Activated T-cell treated with anti-CD3 and anti-CD28 coated beads, Interleukin-2, amount 50 U/mL, for 48 hours (primary cell): ENCODE measurements at regions not wholly inside any gene's neighbourhood (a gene's known extent, or its start where the extent isn't known, plus 50 kb on each side); places are given as distances from the start of the nearest gene placed in this dataset.

Experiments
- DNase-seq, 2 experiments: peaks; one replicate each; pipeline ENCODE4 v3.0.0-alpha.2; 2020

DNA sequence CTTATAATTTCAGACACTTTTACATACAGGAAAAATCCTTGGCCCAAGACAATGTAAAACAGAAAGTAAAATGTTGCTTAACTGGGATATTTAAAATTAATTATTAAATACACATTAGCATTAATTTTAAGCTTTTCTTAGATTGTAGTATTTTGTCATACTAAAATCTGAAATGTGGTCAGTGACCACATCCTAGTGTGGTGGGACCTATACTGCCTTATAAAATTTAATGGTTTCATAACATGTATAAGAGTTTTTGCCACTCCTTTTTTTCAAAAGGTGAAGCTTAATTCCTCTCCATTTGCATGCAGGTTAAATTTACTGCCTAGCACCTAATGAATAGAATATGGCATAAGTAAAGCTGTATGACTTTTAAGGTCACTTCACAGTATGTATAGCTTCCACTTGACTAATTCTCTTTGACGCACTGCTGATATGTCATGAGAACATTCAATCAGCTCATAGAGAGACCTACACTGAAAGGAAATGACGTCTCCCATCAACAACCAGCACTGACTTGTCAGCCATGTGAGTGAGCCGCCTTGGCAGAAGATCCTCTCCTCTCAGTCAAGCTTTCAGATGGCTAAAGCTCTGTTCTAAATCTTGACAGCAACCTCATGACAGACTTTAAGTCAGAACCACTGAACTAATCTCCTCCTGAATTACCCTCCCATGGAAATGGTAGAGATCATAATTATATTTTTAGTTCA lies 847.8 kb downstream of the SI start:
- DNase-seq: no peak

GRCh38 chr3:164224126-164224525 lies 854.2 kb downstream of the SI start:
- DNase-seq: no peak

- DNase-seq: no peak
These were observed 856.1 kb downstream of the SI start for GRCh38 chr3:164222197-164222596.

GRCh38 chr3:164221297-164221696 lies 857.0 kb downstream of the SI start:
- DNase-seq: no peak

- DNase-seq: no peak
These were observed 868.9 kb downstream of the SI start for GRCh38 chr3:164209363-164209762.

DNA sequence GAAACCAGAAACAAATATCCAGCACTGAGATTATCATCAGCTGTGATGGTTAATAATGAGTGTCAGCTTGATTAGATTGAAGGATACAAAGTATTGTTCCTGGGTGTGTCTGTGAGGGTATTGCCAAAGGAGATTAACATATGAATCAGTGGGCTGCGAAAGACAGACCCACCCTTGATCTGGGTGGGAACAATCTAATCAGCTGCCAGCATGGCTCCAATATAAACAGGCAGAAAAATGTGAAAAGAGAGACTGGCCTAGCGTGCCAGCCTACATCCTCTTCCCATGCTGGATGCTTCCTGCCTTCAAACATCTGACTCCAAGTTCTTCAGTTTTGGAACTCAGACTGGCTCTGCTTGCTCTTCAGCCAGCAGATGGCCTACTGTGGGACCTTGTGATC lies 869.5 kb downstream of the SI start:
- no peak for DNase-seq

DNA sequence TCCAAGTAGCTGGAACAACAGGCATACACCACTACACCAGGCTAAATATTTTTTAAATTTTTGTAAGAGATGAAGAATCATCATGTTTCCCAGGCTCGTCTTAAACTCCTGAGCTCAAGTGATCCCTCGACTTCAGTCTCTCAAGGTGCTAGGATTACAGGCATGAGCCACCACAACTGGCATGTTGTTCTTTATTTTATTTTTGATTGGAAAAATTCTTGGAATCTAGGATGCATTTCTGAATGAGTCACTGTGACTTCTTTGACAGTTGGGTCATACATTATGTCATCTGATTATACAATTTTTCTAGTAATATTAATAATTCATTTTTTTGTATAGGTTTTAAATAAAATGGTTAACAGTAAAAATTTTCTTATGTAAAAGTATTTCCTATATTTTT lies 870.2 kb downstream of the SI start:
- DNase-seq: no peak

DNA sequence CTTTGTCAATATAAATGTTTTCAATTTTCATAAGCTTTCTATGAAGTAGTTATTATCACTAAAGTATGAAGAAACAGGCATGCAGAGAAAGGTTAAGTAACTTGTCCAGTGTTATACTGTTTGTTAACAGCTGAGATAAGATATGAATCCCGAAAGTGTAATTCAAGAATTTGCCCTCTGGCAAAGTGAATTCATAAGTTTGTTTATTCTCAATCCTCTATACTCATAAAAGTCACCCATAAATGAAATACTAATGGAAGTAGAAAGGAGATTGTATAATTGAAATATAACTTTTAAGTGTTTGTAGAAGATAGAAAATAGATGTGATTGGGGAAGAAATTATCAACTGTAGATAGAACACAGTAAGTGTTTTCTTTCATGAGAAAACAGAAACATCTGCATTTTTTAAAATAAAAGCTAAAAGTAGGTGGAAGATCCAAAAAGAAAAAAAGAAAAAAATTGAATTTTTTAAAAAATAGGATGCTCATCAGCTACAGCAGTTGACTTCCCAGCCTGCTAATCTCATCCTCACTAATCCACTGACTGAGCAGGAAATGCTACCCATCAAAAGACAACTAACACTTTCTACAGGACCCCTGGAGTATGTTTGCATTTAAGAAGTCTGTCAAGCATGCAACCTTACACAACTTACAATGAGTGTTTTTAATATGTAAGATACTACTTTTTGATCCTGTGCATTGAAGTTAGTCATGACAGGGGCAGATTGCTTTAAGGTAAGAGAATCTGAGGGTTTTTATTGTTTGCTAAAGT lies 878.1 kb downstream of the SI start:
- no peak for DNase-seq

GRCh38 chr3:164196477-164196876 lies 881.8 kb downstream of the SI start:
- no peak for DNase-seq

DNA sequence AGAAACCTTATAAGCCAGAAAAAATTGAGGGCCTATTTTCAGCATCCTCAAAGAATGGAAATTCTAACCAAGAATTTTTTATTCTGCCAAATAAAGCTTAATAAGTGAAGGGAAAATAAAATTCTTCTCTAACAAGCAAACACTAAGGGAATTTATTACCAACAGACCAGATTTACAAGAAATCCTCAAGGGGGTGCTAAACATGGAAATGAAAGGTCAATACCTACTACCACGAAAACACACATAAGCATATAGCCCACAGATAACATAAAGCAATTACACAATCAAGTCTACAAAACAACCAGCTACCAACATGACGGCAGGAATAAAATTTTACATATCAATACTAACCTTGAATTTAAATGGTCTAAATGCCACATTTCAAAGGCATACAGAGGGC lies 883.5 kb downstream of the SI start:
- no peak for DNase-seq

DNA sequence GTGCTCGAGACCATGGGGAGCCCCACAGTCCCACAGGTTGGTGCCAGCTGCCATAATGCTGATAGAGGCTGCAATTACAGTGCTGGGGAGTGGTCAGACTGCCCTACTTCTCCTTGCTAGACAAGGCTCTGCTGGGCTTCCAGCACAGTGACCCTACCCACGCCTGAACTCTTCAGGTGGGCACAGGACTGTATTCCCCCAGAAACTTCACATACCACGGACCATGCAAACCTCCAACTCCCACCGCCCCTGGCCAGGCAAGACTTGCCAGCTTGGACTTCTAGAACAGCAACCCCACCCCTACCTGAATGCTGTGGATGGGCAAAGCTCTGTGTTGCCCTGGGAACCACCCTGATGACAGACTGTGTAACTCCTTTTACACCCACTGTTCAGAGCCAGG lies 885.3 kb downstream of the SI start:
- DNase-seq: no peak

DNA sequence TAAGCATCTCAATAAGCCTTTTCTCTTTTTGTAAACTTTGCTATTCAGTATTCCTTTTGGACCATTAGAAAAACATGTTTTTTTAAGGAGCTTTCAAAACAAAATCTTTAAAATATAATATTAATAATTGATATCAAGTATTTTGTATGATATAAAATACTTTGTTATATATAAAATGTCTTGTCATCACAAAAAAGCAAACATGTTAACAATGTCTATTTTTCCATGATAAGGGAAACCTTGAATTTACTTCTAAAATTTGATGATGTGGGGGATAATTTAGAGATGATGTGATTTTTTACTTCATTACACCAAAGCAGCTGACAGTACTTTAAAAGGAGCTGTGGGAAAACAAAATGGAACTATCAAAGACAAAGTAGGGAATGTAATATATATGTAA lies 887.7 kb downstream of the SI start:
- DNase-seq: no peak

DNA sequence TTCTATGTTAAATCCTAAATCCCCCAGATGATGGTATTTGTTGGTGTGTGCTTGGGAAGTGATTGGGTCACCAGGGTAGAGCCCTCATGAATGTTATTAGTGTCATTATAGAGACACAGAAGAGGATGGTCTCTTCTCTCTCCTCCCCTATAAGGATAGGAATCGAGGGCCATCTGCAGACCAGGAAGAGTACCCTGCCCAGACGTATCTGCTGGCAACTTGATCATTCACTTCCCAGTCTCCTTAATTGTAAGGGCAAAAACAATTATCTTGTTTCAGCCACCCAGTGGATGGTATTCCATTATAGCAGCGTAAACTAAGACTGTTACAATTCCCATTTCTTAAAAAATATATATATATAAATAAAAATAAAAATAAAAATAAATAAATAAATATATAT lies 892.2 kb downstream of the SI start:
- no peak for DNase-seq

GRCh38 chr3:164179110-164179774 lies 899.1 kb downstream of the SI start:
- no peak for DNase-seq

DNA sequence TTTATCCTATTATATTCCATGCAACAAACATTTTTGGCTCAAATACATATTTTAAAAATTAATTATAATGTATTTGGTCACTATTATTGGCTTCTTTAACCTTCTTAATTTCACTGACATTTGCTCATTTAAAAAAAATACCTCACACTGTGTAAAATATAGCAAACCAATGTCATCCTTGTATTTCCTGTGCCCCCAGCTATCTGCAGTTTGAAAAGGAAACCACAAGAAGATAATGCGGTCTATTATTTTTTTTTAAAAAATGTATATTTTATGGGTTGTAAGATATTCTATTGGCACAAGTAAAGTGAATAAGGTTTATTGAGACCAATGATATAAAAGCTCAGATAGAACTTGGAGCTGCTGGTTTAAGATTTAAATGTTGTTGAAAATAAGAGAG lies 904.2 kb downstream of the SI start:
- DNase-seq: no peak

GRCh38 chr3:164155400-164155799 lies 922.9 kb downstream of the SI start:
- no peak for DNase-seq

DNA sequence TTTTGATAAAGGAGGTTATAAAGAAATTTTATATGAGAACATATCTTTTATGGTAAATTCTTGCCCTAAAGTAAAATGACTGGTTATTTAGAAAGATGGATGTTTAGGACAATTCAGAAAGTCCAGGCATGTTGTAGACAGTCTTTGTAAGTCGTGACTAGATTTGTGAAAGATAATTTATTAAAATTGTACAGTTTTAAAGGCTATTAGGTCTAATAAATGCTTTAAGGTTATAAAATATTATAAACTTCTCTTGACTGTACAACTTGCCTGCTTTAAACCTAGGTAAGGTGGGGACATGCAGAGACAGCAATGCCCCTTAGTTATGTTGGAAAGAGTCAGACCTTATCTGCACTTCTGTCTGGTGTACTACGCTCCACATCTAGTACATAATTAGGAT lies 933.5 kb downstream of the SI start:
- no peak for DNase-seq

GRCh38 chr3:164132878-164133277 lies 945.4 kb downstream of the SI start:
- DNase-seq: no peak

DNA sequence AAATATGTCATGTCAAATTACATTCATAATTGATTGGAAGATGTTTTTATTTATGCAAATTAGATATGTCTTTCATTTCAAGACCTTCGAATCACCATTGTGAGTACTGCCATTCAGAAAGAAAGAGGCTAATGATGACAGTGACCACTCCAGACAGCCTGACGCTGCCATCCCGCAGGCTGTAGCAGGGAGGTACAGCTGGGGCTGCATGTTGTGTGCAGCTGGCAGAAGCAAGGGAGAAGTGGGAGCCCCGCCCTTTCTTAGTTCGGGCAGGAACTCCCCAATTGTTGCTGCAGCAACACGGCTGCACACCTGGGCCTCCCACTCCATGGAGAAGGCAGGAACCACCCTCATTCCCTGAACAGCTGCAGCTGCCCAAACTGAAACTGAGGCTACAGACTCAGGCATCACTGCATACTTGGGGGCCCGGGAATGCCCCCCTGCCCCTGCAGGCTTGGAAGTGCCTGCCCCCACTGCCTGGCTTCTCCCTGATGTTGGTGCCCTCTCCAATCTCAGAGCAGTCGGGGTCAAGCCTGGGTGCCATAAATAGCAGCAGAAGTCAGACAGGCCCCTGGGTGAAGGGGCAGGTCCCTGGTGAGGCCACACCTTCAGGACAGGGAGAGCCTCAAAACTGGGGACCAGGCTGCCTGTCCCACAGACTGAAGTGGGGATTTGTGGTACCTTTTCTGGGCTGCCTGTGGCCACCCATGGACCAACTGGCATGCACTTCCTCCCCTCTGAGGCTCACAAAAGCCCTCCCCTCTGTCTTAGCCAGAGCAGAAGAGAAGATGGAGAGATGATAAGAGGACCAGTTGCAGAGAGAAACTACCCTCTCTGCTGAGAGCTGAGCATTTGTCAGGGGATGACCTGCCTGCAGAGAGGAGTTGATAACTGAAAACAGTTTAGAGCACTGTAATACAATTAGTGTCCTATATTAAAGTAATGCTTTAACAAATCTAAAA lies 964.6 kb downstream of the SI start:
- no peak for DNase-seq

DNA sequence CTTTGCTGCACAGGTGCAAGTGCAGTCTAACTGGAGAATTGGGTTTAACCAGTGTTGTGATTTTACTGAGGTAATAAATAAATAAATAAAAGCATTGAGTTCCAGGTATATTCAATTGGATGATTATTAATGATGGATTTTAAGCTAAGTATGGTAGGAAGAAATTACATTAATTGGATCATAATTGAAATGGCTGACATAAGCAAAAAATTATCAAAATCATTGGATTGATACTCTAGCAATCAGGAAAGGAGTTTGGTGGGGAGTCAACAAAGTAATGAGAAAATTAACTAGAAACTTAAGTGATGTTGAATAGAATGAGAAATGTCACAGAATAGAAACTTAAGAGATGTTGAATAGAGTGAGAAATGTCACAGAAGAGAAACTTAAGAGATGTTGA lies 981.9 kb downstream of the SI start:
- no peak for DNase-seq

GRCh38 chr3:164095949-164096348 lies 982.3 kb downstream of the SI start:
- DNase-seq: no peak

DNA sequence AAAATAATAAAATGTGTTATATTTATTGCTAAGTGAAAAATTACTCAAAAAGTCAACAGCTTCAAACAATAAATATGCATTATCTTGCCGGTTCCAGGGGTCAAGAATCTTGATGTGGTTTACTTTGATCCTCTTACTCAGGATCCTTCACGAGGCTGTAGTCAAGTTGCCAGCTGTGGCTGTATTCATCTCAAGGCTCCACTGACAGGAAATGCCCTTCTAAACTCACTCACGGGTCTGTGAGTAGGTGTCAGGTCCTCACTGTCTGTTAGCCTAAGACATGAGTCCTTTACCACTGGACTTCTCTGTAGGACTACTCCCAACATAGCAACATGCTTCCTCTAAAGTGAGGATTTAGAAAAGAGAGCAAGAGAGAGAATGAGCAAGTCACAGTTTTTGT lies 983.0 kb downstream of the SI start:
- DNase-seq: no peak

DNA sequence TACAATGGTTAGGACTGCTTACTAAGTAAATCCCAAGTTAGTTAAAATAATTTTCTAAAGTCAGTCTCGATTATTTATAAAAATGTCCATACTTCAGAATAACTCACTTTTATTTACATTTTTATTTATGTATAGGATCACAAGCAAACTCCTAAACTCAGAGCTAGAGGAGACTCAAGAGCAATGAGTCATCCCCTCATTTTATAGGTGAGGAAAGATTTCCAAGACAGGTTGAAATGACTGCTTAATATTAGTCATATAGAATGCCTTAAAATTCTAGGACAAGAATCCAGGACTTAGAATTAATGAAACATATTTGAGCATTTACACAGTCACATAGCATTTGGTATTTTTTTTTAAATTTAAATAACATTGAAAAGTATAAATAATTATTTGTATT lies 983.8 kb downstream of the SI start:
- no peak for DNase-seq
